IMR-90 (cell line): ENCODE measurements at regions not wholly inside any gene's neighbourhood (a gene's known extent, or its start where the extent isn't known, plus 50 kb on each side); places are given as distances from the start of the nearest gene placed in this dataset.

Source experiments
- ATAC-seq: fragments of 200-7000 bp; cut with Tn5 transposase; 2 replicates; pipeline ENCODE4 v1.9.1; 2020; ENCODE audit warnings: low read depth, mild to moderate bottlenecking, moderate library complexity
- BruUV-seq: library from RNA; stranded (reverse); fragments of 400-500 nt; replicated peaks from 2 replicates; lab custom pipeline; 2021; lab: Mats Ljungman, UMichigan
- CTCF ChIA-PET: fragments of 300-600 bp; formaldehyde crosslinking; extraction: SDS; loops from one replicate; lab custom pipeline; 2021; ENCODE audit warnings: antibody characterized with exemption; lab: Yijun Ruan, JAX
- POLR2A ChIA-PET: fragments of 300-600 bp; sonication (Branson Sonifier 250); formaldehyde crosslinking; loops from one replicate; lab custom pipeline; 2022; ENCODE audit warnings: antibody characterized with exemption; ENCODE audit not compliant: unreplicated experiment; lab: Charles Lee
- DNase-seq: peaks from one replicate; pipeline ENCODE4 v3.0.0; 2013
- H2AFZ ChIP-seq: replicated peaks from 2 replicates; pipeline ENCODE3; 2013; ENCODE audit warnings: low read length, mild to moderate bottlenecking; ENCODE audit not compliant: poor library complexity
- H2AK5ac ChIP-seq: 2 replicates; pipeline ENCODE4 v1.6.1; 2013; ENCODE audit warnings: low read depth, low read length, inconsistent platforms
- H2AK9ac ChIP-seq: replicated peaks from 2 replicates; pipeline ENCODE3; 2013; ENCODE audit warnings: mild to moderate bottlenecking, low read depth, low read length, moderate library complexity; ENCODE audit not compliant: poor library complexity
- H2BK120ac ChIP-seq: 2 replicates; pipeline ENCODE4 v1.6.1; 2013; ENCODE audit warnings: low read depth, low read length, inconsistent platforms
- H2BK15ac ChIP-seq: 3 replicates; pipeline ENCODE4 v1.6.1; 2013; ENCODE audit warnings: low read depth, low read length, inconsistent platforms
- H2BK20ac ChIP-seq: 2 replicates; pipeline ENCODE4 v1.6.1; 2013; ENCODE audit warnings: low read depth, mild to moderate bottlenecking, inconsistent platforms, low read length, moderate library complexity
- H2BK5ac ChIP-seq: 2 replicates; pipeline ENCODE4 v1.6.1; 2013; ENCODE audit warnings: mild to moderate bottlenecking, low read depth, low read length, inconsistent platforms; ENCODE audit not compliant: poor library complexity, severe bottlenecking
- H3K14ac ChIP-seq: replicated peaks from 2 replicates; pipeline ENCODE4 v1.6.1; 2013; ENCODE audit warnings: low read depth, low read length, inconsistent platforms
- H3K18ac ChIP-seq: 2 replicates; pipeline ENCODE4 v1.6.1; 2013; ENCODE audit warnings: low read depth, low read length, control low read depth
- H3K23ac ChIP-seq: 2 replicates; pipeline ENCODE4 v1.6.1; 2013; ENCODE audit warnings: low read depth, low read length, inconsistent platforms
- H3K27ac ChIP-seq: 2 replicates; pipeline ENCODE4 v1.5.1; 2013; ENCODE audit warnings: mild to moderate bottlenecking, control low read depth, low read length; ENCODE audit not compliant: insufficient read depth
- H3K27me3 ChIP-seq: 2 replicates; pipeline ENCODE4 v1.6.1; 2013; ENCODE audit warnings: low read length; ENCODE audit not compliant: control insufficient read depth, insufficient read depth
- H3K36me3 ChIP-seq: 2 replicates; pipeline ENCODE4 v1.6.1; 2013; ENCODE audit warnings: low read length, mixed read lengths; ENCODE audit not compliant: control insufficient read depth, insufficient read depth
- H3K4ac ChIP-seq: 2 replicates; pipeline ENCODE4 v1.6.1; 2013; ENCODE audit warnings: low read depth, low read length, inconsistent platforms
- H3K4me1 ChIP-seq: 2 replicates; pipeline ENCODE4 v1.6.1; 2013; ENCODE audit warnings: low read length, mixed read lengths; ENCODE audit not compliant: control insufficient read depth, insufficient read depth
- H3K4me2 ChIP-seq: 2 replicates; pipeline ENCODE4 v1.6.1; 2013; ENCODE audit warnings: low read depth, mild to moderate bottlenecking, control low read depth, low read length, moderate library complexity
- H3K4me3 ChIP-seq: 2 replicates; pipeline ENCODE4 v1.5.1; 2013; ENCODE audit warnings: low read depth, mild to moderate bottlenecking, control low read depth, low read length, moderate library complexity; ENCODE audit not compliant: insufficient read depth
- H3K56ac ChIP-seq: 2 replicates; pipeline ENCODE4 v1.6.1; 2013; ENCODE audit warnings: low read length, inconsistent platforms; ENCODE audit not compliant: insufficient read depth; ENCODE audit errors: extremely low read depth
- H3K79me1 ChIP-seq, 2 experiments: 2 replicates each; pipeline ENCODE4 v1.6.1; 2013; ENCODE audit warnings: low read length in 2 of 2, inconsistent platforms in 1 of 2, low read depth in 1 of 2
- H3K9ac ChIP-seq: 2 replicates; pipeline ENCODE4 v1.6.1; 2013; ENCODE audit warnings: low read depth, low read length, control low read depth
- H3K9me1 ChIP-seq: 2 replicates; pipeline ENCODE4 v1.6.1; 2013; ENCODE audit warnings: low read length, inconsistent platforms; ENCODE audit not compliant: insufficient read depth
- H3K9me3 ChIP-seq: 2 replicates; pipeline ENCODE4 v1.6.1; 2013; ENCODE audit warnings: low read length; ENCODE audit not compliant: control insufficient read depth, insufficient read depth
- H4K20me1 ChIP-seq: 2 replicates; pipeline ENCODE4 v1.6.1; 2013; ENCODE audit warnings: low read length, inconsistent platforms; ENCODE audit not compliant: insufficient read depth
- H4K5ac ChIP-seq: 2 replicates; pipeline ENCODE4 v1.6.1; 2013; ENCODE audit warnings: mild to moderate bottlenecking, low read depth, low read length, control low read depth
- H4K8ac ChIP-seq, 2 experiments: 2 replicates each; pipeline ENCODE4 v1.6.1; 2013; ENCODE audit warnings: low read depth in 2 of 2, low read length in 2 of 2, control low read depth in 1 of 2, inconsistent platforms in 1 of 2
- H4K91ac ChIP-seq: 2 replicates; pipeline ENCODE4 v1.6.1; 2013; ENCODE audit warnings: low read depth, low read length, inconsistent platforms; ENCODE audit not compliant: insufficient read depth
- BHLHE40 ChIP-seq: fragments of 150-350 bp; IDR thresholded peaks from 2 replicates; pipeline ENCODE4 v1.6.1; 2016; ENCODE audit warnings: mild to moderate bottlenecking, low read depth, low read length
- CEBPB ChIP-seq: IDR thresholded peaks from 2 replicates; pipeline ENCODE4 v1.6.1; 2012; ENCODE audit warnings: low read depth, low read length, improper control_type of control experiment
- CHD1 ChIP-seq: IDR thresholded peaks from 2 replicates; pipeline ENCODE4 v1.6.1; 2012; ENCODE audit warnings: low read depth, low read length, improper control_type of control experiment
- FOS ChIP-seq: fragments of 150-350 bp; IDR thresholded peaks from 2 replicates; pipeline ENCODE4 v1.6.1; 2016; ENCODE audit warnings: low read depth, low read length
- MAFK ChIP-seq: IDR thresholded peaks from 2 replicates; pipeline ENCODE4 v1.6.1; 2012; ENCODE audit warnings: low read depth, low read length, improper control_type of control experiment
- MAZ ChIP-seq: IDR thresholded peaks from 2 replicates; pipeline ENCODE4 v1.6.1; 2012; ENCODE audit warnings: low read depth, mild to moderate bottlenecking, low read length, improper control_type of control experiment, moderate library complexity, borderline replicate concordance
- MXI1 ChIP-seq: IDR thresholded peaks from 2 replicates; pipeline ENCODE4 v1.6.1; 2012; ENCODE audit warnings: low read depth, mild to moderate bottlenecking, low read length, moderate library complexity, borderline replicate concordance
- NFE2L2 ChIP-seq: fragments of 150-350 bp; IDR thresholded peaks from 2 replicates; pipeline ENCODE4 v1.6.1; 2016; ENCODE audit warnings: low read depth, mild to moderate bottlenecking, low read length
- POLR2A ChIP-seq: IDR thresholded peaks from 2 replicates; pipeline ENCODE4 v1.6.1; 2012; ENCODE audit warnings: mild to moderate bottlenecking, low read depth, low read length
- RAD21 ChIP-seq: IDR thresholded peaks from 2 replicates; pipeline ENCODE4 v1.6.1; 2012; ENCODE audit warnings: low read length, improper control_type of control experiment
- RCOR1 ChIP-seq: IDR thresholded peaks from 2 replicates; pipeline ENCODE4 v1.6.1; 2012; ENCODE audit warnings: mild to moderate bottlenecking, low read length, improper control_type of control experiment; ENCODE audit not compliant: insufficient replicate concordance
- RFX5 ChIP-seq: IDR thresholded peaks from 2 replicates; pipeline ENCODE4 v1.8.0; 2012; ENCODE audit warnings: low read depth, mild to moderate bottlenecking, low read length, moderate library complexity
- SMC3 ChIP-seq: fragments of 150-350 bp; IDR thresholded peaks from 2 replicates; pipeline ENCODE4 v1.6.1; 2016; ENCODE audit warnings: low read depth, mild to moderate bottlenecking, antibody characterized with exemption, low read length, moderate library complexity
- WGBS, 2 experiments: methylation state at CpG; one replicate each; pipeline versions ENCODE4 v1.1.5 to v1.1.7; 2013; ENCODE audit warnings: missing lambda C conversion rate in 2 of 2; ENCODE audit not compliant: insufficient read length in 1 of 2; ENCODE audit errors: extremely low coverage in 2 of 2; 5-methylcytosine and 5-hydroxymethylcytosine counted together
- dilution Hi-C: fragments of 300-500 bp; cut with HindIII; formaldehyde crosslinking; loops from one replicate; pipeline ENCODE4 v1.14.3; 2018; ENCODE audit warnings: low sequenced_read_pairs; ENCODE audit not compliant: unreplicated experiment
- in situ Hi-C: fragments of 300-500 bp; cut with MboI; formaldehyde crosslinking; loops from 3 replicates; pipeline ENCODE4 v1.14.3; 2019; ENCODE audit warnings: low sequenced_read_pairs, inconsistent platforms, mixed read lengths
- intact Hi-C: fragments of 100-400 bp; cut with micrococcal nuclease; formaldehyde crosslinking; loops from 2 replicates; pipeline ENCODE4 v1.10.0; 2022
- TF ChIP-seq, protein P1 (sequence below): fragments of 150-350 bp; IDR thresholded peaks from 2 replicates; pipeline ENCODE4 v1.6.1; 2017; ENCODE audit warnings: mild to moderate bottlenecking, antibody characterized with exemption, low read length, low read depth
- TF ChIP-seq, protein P2 (sequence below): fragments of 150-350 bp; IDR thresholded peaks from 2 replicates; pipeline ENCODE4 v1.6.1; 2016; ENCODE audit warnings: low read depth, mild to moderate bottlenecking, low read length, moderate library complexity, borderline replicate concordance
- TF ChIP-seq, protein P3 (sequence below): conservative IDR thresholded peaks from 2 replicates; pipeline ENCODE4 v1.5.1; 2012; ENCODE audit warnings: mild to moderate bottlenecking, low read depth, low read length, improper control_type of control experiment

DNA sequence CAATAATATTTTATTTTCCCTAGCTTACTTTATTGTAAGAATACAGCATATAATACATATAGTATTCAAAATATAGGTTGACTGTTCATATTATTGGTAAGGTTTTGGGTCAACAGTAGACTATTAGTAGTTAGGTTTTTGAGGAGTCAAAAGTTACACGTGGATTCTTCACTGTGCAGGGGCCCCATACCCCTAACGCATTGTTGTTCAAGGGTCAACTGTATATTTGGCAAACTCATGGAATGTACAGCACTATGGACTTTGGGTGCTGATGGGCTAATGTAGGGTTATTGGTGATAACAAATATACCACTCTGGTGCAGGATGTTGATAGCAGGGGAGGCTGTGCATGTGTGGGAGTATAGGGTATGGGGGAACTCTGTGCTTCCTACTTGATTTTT lies 397.2 kb downstream of the BCKDHB start:
- WGBS, 2 experiments, result 0% methylated on average over 1 of the region's 2 CpGs; no CpG with 5 or more reads in 1 of the 2 experiments
- no peaks in the 10 kb centered on the region for H3K9me1 ChIP-seq
- H3K4me1 ChIP-seq, result peaks cover 1% of the 10 kb centered on the region; the same call in 1 of the 2 replicates
- no peak overlapping the region for H2BK15ac ChIP-seq
- H4K8ac ChIP-seq, result no peak overlapping the region
- no peak overlapping the region for H3K9ac ChIP-seq
- TF ChIP-seq RCOR1, result no peak
- no peak for TF ChIP-seq CEBPB
- TF ChIP-seq FOS, result no peak
- TF ChIP-seq MAZ, result no peak
- TF ChIP-seq NFE2L2, result no peak
- no peak for TF ChIP-seq MAFK
- TF ChIP-seq RAD21, result no peak
- no peak for TF ChIP-seq BHLHE40
- TF ChIP-seq POLR2A, result no peak
- TF ChIP-seq CHD1, result no peak
- TF ChIP-seq MXI1, result no peak
- no peak for TF ChIP-seq SMC3
- TF ChIP-seq, protein P1, sequence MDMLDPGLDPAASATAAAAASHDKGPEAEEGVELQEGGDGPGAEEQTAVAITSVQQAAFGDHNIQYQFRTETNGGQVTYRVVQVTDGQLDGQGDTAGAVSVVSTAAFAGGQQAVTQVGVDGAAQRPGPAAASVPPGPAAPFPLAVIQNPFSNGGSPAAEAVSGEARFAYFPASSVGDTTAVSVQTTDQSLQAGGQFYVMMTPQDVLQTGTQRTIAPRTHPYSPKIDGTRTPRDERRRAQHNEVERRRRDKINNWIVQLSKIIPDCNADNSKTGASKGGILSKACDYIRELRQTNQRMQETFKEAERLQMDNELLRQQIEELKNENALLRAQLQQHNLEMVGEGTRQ, result no peak
- no peak for TF ChIP-seq RFX5
- TF ChIP-seq, protein P2, sequence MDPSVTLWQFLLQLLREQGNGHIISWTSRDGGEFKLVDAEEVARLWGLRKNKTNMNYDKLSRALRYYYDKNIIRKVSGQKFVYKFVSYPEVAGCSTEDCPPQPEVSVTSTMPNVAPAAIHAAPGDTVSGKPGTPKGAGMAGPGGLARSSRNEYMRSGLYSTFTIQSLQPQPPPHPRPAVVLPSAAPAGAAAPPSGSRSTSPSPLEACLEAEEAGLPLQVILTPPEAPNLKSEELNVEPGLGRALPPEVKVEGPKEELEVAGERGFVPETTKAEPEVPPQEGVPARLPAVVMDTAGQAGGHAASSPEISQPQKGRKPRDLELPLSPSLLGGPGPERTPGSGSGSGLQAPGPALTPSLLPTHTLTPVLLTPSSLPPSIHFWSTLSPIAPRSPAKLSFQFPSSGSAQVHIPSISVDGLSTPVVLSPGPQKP, result no peak
- TF ChIP-seq, protein P3, sequence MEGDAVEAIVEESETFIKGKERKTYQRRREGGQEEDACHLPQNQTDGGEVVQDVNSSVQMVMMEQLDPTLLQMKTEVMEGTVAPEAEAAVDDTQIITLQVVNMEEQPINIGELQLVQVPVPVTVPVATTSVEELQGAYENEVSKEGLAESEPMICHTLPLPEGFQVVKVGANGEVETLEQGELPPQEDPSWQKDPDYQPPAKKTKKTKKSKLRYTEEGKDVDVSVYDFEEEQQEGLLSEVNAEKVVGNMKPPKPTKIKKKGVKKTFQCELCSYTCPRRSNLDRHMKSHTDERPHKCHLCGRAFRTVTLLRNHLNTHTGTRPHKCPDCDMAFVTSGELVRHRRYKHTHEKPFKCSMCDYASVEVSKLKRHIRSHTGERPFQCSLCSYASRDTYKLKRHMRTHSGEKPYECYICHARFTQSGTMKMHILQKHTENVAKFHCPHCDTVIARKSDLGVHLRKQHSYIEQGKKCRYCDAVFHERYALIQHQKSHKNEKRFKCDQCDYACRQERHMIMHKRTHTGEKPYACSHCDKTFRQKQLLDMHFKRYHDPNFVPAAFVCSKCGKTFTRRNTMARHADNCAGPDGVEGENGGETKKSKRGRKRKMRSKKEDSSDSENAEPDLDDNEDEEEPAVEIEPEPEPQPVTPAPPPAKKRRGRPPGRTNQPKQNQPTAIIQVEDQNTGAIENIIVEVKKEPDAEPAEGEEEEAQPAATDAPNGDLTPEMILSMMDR, result no peak
- no peak overlapping the region for H2AK9ac ChIP-seq
- intact Hi-C loops, result no loop called here
- H3K4me3 ChIP-seq, result no peak overlapping the region
- no peak for ATAC-seq
- no peak overlapping the region for H3K23ac ChIP-seq
- no peak overlapping the region for H2AFZ ChIP-seq
- CTCF ChIA-PET, result no interaction called here
- DNase-seq, result no peak
- no peaks in the 10 kb centered on the region for H4K20me1 ChIP-seq
- no TSS peak for BruUV-seq
- no peak overlapping the region for H3K27ac ChIP-seq
- H3K14ac ChIP-seq, result no peak overlapping the region
- no peak overlapping the region for H2BK120ac ChIP-seq
- H3K56ac ChIP-seq, result no peak overlapping the region
- H4K91ac ChIP-seq, result no peak overlapping the region
- no peak overlapping the region for H3K4me2 ChIP-seq
- no peak overlapping the region for H3K18ac ChIP-seq
- H2BK20ac ChIP-seq, result no peak overlapping the region
- H3K79me1 ChIP-seq, result no peaks in the 10 kb centered on the region
- no peaks in the 10 kb centered on the region for H3K9me3 ChIP-seq
- dilution Hi-C loops, result no loop called here
- no peaks in the 10 kb centered on the region for H3K27me3 ChIP-seq
- no peaks in the 10 kb centered on the region for H3K36me3 ChIP-seq
- in situ Hi-C loops, result no loop called here
- POLR2A ChIA-PET, result no interaction called here
- H3K4ac ChIP-seq, result no peak overlapping the region
- H2BK5ac ChIP-seq, result no peak overlapping the region
- no peak overlapping the region for H4K5ac ChIP-seq
- no peak overlapping the region for H2AK5ac ChIP-seq
